Ovary (tissue), 7 donors: ENCODE measurements at regions not wholly inside any gene's neighbourhood (a gene's known extent, or its start where the extent isn't known, plus 50 kb on each side); places are given as distances from the start of the nearest gene placed in this dataset.

Experiments used
- DNase-seq, 5 donors: peaks; one replicate each; pipeline ENCODE4 v3.0.0-alpha.2; 2019 to 2020
- H3K27ac ChIP-seq, 2 donors: fragments of 200-600 bp; one replicate each; pipeline versions ENCODE4 v1.5.1 to v1.8.0; 2019 to 2022
- H3K27me3 ChIP-seq: fragments of 200-600 bp; one replicate; pipeline ENCODE4 v1.8.0; 2022
- H3K36me3 ChIP-seq: fragments of 200-600 bp; sonication (generic); one replicate; pipeline ENCODE4 v1.5.1; 2019
- H3K4me1 ChIP-seq: one replicate; pipeline ENCODE4 v1.8.1; 2013; ENCODE audit warnings: mild to moderate bottlenecking, moderate library complexity; ENCODE audit not compliant: insufficient read depth
- H3K4me3 ChIP-seq: fragments of 200-600 bp; sonication (generic); one replicate; pipeline ENCODE4 v1.5.1; 2017
- H3K9me3 ChIP-seq, 2 donors: fragments of 200-600 bp in 1 of 2; sonication (generic) in 1 of 2; one replicate each; pipeline versions ENCODE4 v1.5.1 to v1.8.1; 2013 to 2019; ENCODE audit warnings: mild to moderate bottlenecking in 1 of 2, moderate library complexity in 1 of 2
- EP300 ChIP-seq: sonication (generic); formaldehyde crosslinking; IDR thresholded peaks from one replicate; pipeline ENCODE4 v1.6.1; 2017; ENCODE audit warnings: antibody characterized with exemption
- POLR2A ChIP-seq: fragments of 450-650 bp; IDR thresholded peaks from one replicate; pipeline ENCODE4 v1.6.1; 2017; ENCODE audit warnings: antibody characterized with exemption, mild to moderate bottlenecking, moderate library complexity
- WGBS, 3 donors: extraction: QIAGEN DNeasy Blood & Tissue Kit in 1 of 3; methylation state at CpG; one replicate each; pipeline versions ENCODE4 v1.1.5 to v1.1.7; 2013 to 2017; 5-methylcytosine and 5-hydroxymethylcytosine counted together
- intact Hi-C, 4 donors: fragments of 100-400 bp; cut with DNase I; formaldehyde crosslinking; loops; one replicate each; pipeline versions ENCODE4 v1.11.0 to v1.15.1; 2022 to 2023
- TF ChIP-seq, protein P1 (sequence below), 3 donors: fragments of 450-650 bp in 2 of 3; fragments of 200-600 bp in 1 of 3; IDR thresholded peaks; one replicate each; pipeline versions ENCODE4 v1.5.1 to v1.8.0; 2016 to 2022; ENCODE audit warnings: antibody characterized with exemption in 3 of 3, mild to moderate bottlenecking in 1 of 3
- donor health status: DM: no; HTN: no; CAD: no; lungs with moderate emphysema.
- donor health status: DM: no; HTN: no; CAD: no.
- donor health status: Bipolar disorder and iron deficiency.
- donor health status: DM: no; HTN: no; CAD: no.
- donor health status: DM: yes; HTN: yes; CAD: no.

- Histone ChIP-seq H3K27ac (no peak overlapping the region), H3K4me1 (no peaks in the 10 kb centered on the region), H3K9me3 (no peaks in the 10 kb centered on the region), H3K4me3 (no peak overlapping the region), H3K36me3 (no peaks in the 10 kb centered on the region), H3K27me3 (no peaks in the 10 kb centered on the region)
- no peak for TF ChIP-seq POLR2A
- TF ChIP-seq EP300, result no peak
- TF ChIP-seq, protein P1, sequence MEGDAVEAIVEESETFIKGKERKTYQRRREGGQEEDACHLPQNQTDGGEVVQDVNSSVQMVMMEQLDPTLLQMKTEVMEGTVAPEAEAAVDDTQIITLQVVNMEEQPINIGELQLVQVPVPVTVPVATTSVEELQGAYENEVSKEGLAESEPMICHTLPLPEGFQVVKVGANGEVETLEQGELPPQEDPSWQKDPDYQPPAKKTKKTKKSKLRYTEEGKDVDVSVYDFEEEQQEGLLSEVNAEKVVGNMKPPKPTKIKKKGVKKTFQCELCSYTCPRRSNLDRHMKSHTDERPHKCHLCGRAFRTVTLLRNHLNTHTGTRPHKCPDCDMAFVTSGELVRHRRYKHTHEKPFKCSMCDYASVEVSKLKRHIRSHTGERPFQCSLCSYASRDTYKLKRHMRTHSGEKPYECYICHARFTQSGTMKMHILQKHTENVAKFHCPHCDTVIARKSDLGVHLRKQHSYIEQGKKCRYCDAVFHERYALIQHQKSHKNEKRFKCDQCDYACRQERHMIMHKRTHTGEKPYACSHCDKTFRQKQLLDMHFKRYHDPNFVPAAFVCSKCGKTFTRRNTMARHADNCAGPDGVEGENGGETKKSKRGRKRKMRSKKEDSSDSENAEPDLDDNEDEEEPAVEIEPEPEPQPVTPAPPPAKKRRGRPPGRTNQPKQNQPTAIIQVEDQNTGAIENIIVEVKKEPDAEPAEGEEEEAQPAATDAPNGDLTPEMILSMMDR (IDR thresholded peaks at IDR 0.05), result no peak
- WGBS, 3 donors, result 25 to 29% (median 28%) methylated on average over 18 of the region's 18 CpGs
- DNase-seq, result no peak
- intact Hi-C loops, result no loop called here
Observed at GRCh38 chr9:36772449-36773403, 200.0 kb downstream of the MELK start.

- Histone ChIP-seq H3K27ac (no peak overlapping the region), H3K4me1 (no peaks in the 10 kb centered on the region), H3K36me3 (no peaks in the 10 kb centered on the region), H3K27me3 (no peaks in the 10 kb centered on the region), H3K9me3 (no peaks in the 10 kb centered on the region), H3K4me3 (no peak overlapping the region)
- intact Hi-C loops, result no loop called here
- WGBS, 3 donors, result 76 to 83% (median 80%) methylated on average over 3 of the region's 3 CpGs
- TF ChIP-seq EP300, result no peak
- TF ChIP-seq, protein P1 (IDR thresholded peaks at IDR 0.05), result no peak
- no peak for TF ChIP-seq POLR2A
- no peak for DNase-seq
Observed at GRCh38 chr9:36778682-36779081, 206.0 kb downstream of the MELK start.

DNA sequence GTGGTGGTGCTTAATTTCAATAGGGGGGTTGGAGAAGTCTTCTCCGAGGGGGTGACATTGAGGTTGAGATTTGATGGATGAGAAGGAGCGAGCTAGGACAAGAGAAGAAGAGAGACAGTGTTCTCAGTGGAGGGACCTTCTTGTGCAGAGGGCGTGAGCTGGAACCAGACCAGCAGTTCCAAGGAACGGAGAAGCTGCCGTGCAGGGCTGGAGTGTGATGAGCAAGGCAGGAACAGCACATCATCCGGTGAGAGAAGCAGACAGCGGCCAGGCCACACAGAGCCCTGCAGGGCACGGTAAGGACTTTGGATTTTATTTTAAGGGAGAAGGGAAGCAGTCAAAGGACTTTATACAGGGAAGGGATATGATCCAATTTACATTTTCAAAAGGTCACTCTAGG, 206.9 kb downstream of the MELK start:
- peak in 2 of 5 donors; percentile 20 to 49 for DNase-seq
- Histone ChIP-seq H3K9me3 (no peaks in the 10 kb centered on the region), H3K27me3 (no peaks in the 10 kb centered on the region), H3K4me1 (no peaks in the 10 kb centered on the region), H3K4me3 (no peak overlapping the region), H3K36me3 (no peaks in the 10 kb centered on the region), H3K27ac (no peak overlapping the region)
- 37 to 43% (median 42%) methylated on average over 8 of the region's 8 CpGs for WGBS, 3 donors
- TF ChIP-seq, protein P1 (IDR thresholded peaks at IDR 0.05), result no peak
- TF ChIP-seq POLR2A (no peak), EP300 (no peak)
- intact Hi-C loops, result no loop called here

- H3K4me1 ChIP-seq, result no peaks in the 10 kb centered on the region
- DNase-seq, result peak in 4 of 5 donors; percentile 18 to 48 (median 24)
- intact Hi-C loops, result no loop called here
- WGBS, 3 donors, result 6 to 12% (median 11%) methylated on average over 8 of the region's 8 CpGs
- H3K9me3 ChIP-seq, result no peaks in the 10 kb centered on the region
- TF ChIP-seq POLR2A, result no peak
- TF ChIP-seq, protein P1 (IDR thresholded peaks at IDR 0.05), result no peak
- no peak overlapping the region for H3K4me3 ChIP-seq
- H3K36me3 ChIP-seq, result no peaks in the 10 kb centered on the region
- no peaks in the 10 kb centered on the region for H3K27me3 ChIP-seq
- no peak overlapping the region for H3K27ac ChIP-seq
Observed at GRCh38 chr9:36780186-36780585, 207.5 kb downstream of the MELK start.
